ENCODE measurements at regions not wholly inside any gene's neighbourhood (a gene's known extent, or its start where the extent isn't known, plus 50 kb on each side); places are given as distances from the start of the nearest gene placed in this dataset.

- H3K36me3 Mint-ChIP-seq = no peaks in the 10 kb centered on the region
- H3K27me3 Mint-ChIP-seq = no peaks in the 10 kb centered on the region
These were observed 424.8 kb downstream of the TLE1 start for GRCh38 chr9:81264516-81264915.

GRCh38 chr9:81259896-81260295 lies 429.5 kb downstream of the TLE1 start:
- Mint-ChIP-seq H3K27me3 (no peaks in the 10 kb centered on the region), H3K9me3 (peaks cover 5% of the 10 kb centered on the region), H3K4me1 (no peaks in the 10 kb centered on the region), H3K36me3 (no peaks in the 10 kb centered on the region), H3K27ac (no peak overlapping the region), H3K4me3 (no peak overlapping the region)
- ATAC-seq = no peak

More at GRCh38 chr9:81264516-81264915, 424.8 kb downstream of the TLE1 start:
- no peak overlapping the region for H3K27ac Mint-ChIP-seq
- ATAC-seq = no peak
- no peaks in the 10 kb centered on the region for H3K4me1 Mint-ChIP-seq
- H3K4me3 Mint-ChIP-seq = no peak overlapping the region
- peaks cover 5% of the 10 kb centered on the region for H3K9me3 Mint-ChIP-seq

- Mint-ChIP-seq H3K27me3 (no peaks in the 10 kb centered on the region), H3K4me1 (no peaks in the 10 kb centered on the region)
- ATAC-seq = no peak
These were observed 433.0 kb downstream of the TLE1 start for GRCh38 chr9:81256368-81256767.

GRCh38 chr9:81250606-81251005 lies 438.7 kb downstream of the TLE1 start:
- Mint-ChIP-seq H3K36me3 (no peaks in the 10 kb centered on the region), H3K4me1 (no peaks in the 10 kb centered on the region), H3K27me3 (no peaks in the 10 kb centered on the region), H3K4me3 (no peak overlapping the region), H3K9me3 (no peaks in the 10 kb centered on the region), H3K27ac (no peak overlapping the region)
- no peak for ATAC-seq

More at GRCh38 chr9:81256368-81256767, 433.0 kb downstream of the TLE1 start:
- H3K9me3 Mint-ChIP-seq = peaks cover 3% of the 10 kb centered on the region
- no peak overlapping the region for H3K4me3 Mint-ChIP-seq
- H3K36me3 Mint-ChIP-seq = no peaks in the 10 kb centered on the region
- H3K27ac Mint-ChIP-seq = no peak overlapping the region

- no peaks in the 10 kb centered on the region for H3K4me1 Mint-ChIP-seq
- no peaks in the 10 kb centered on the region for H3K27me3 Mint-ChIP-seq
- no peaks in the 10 kb centered on the region for H3K9me3 Mint-ChIP-seq
- no peaks in the 10 kb centered on the region for H3K36me3 Mint-ChIP-seq
- H3K27ac Mint-ChIP-seq = no peak overlapping the region
- no peak overlapping the region for H3K4me3 Mint-ChIP-seq
- ATAC-seq = no peak
These were observed 439.3 kb downstream of the TLE1 start for GRCh38 chr9:81250041-81250440.

GRCh38 chr9:81245254-81245956 lies 443.9 kb downstream of the TLE1 start:
- Mint-ChIP-seq H3K36me3 (no peaks in the 10 kb centered on the region), H3K9me3 (no peaks in the 10 kb centered on the region), H3K4me3 (no peak overlapping the region), H3K4me1 (no peaks in the 10 kb centered on the region), H3K27me3 (no peaks in the 10 kb centered on the region), H3K27ac (no peak overlapping the region)
- ATAC-seq = no peak

- ATAC-seq = no peak
- no peaks in the 10 kb centered on the region for H3K36me3 Mint-ChIP-seq
- no peaks in the 10 kb centered on the region for H3K27me3 Mint-ChIP-seq
- H3K4me1 Mint-ChIP-seq = no peaks in the 10 kb centered on the region
- H3K4me3 Mint-ChIP-seq = no peak overlapping the region
- H3K9me3 Mint-ChIP-seq = no peaks in the 10 kb centered on the region
- no peak overlapping the region for H3K27ac Mint-ChIP-seq
These were observed 444.7 kb downstream of the TLE1 start for GRCh38 chr9:81244631-81245030.

DNA sequence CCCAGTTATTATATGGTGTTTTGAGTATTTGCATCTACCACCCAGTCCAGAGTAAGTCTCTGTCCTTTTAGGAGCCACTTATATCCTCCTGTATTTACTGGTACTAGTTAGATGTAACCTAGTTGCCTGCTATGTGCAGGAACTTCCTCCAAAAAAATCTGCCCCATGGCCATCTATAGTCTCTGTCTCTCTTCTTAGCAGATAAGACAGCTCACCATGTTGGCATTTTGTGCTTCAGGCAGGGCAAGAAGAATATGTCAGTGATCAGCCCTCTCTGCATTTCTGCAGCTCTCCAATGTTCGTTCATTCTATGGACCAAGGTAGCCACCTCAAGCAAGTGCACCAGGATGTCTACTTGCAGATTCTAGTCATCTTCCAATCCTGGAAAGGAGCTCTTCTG lies 446.5 kb downstream of the TLE1 start:
- ATAC-seq = no peak
- Mint-ChIP-seq H3K9me3 (no peaks in the 10 kb centered on the region), H3K27me3 (peaks cover 7% of the 10 kb centered on the region), H3K36me3 (no peaks in the 10 kb centered on the region), H3K4me3 (no peak overlapping the region), H3K27ac (no peak overlapping the region), H3K4me1 (no peaks in the 10 kb centered on the region)

GRCh38 chr9:81239388-81239787 lies 450.0 kb downstream of the TLE1 start:
- ATAC-seq = no peak
- no peaks in the 10 kb centered on the region for H3K9me3 Mint-ChIP-seq
- no peaks in the 10 kb centered on the region for H3K36me3 Mint-ChIP-seq
- H3K4me1 Mint-ChIP-seq = no peaks in the 10 kb centered on the region
- no peak overlapping the region for H3K27ac Mint-ChIP-seq
- no peak overlapping the region for H3K4me3 Mint-ChIP-seq
- peaks cover 10% of the 10 kb centered on the region for H3K27me3 Mint-ChIP-seq

GRCh38 chr9:81237565-81238231 lies 451.6 kb downstream of the TLE1 start:
- H3K27me3 Mint-ChIP-seq = peaks cover 10% of the 10 kb centered on the region
- no peaks in the 10 kb centered on the region for H3K36me3 Mint-ChIP-seq
- H3K4me1 Mint-ChIP-seq = no peaks in the 10 kb centered on the region
- no peak overlapping the region for H3K4me3 Mint-ChIP-seq
- no peaks in the 10 kb centered on the region for H3K9me3 Mint-ChIP-seq
- H3K27ac Mint-ChIP-seq = no peak overlapping the region
- no peak for ATAC-seq

DNA sequence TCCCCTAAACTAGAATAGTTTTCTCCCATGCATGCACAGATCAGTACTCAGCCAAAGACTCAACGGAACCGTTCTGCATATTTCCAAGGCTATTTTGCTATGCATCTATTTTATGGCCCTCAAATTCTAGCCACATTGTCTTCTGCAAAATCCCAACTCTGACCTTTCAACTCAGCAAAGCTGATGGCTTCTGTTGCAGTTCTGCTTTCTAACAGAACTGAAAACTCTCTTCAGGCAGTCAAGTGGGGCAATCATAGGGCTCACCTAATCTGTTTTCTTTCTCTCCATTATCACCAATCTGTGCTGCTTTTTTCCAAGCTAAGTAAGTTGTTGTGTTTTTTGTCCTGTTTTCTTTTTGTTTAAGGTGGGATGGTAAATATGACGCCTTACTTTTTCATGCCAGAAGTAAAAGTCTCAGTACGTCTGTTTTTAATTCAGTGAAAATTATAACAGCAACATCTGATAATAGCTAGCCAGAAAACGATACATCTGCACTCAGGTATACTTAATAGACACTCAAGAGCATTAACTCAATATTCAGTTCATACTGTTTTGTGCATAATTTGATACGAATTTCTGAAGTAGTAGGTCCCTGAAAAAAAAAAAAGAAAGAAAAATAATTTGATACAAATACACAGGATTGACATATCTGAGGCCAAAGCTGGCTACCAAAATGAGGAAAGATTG lies 454.3 kb downstream of the TLE1 start:
- no peaks in the 10 kb centered on the region for H3K36me3 Mint-ChIP-seq
- no peak for ATAC-seq

GRCh38 chr9:81231011-81231410 lies 458.3 kb downstream of the TLE1 start:
- H3K36me3 Mint-ChIP-seq = no peaks in the 10 kb centered on the region
- H3K27me3 Mint-ChIP-seq = no peaks in the 10 kb centered on the region
- no peak overlapping the region for H3K4me3 Mint-ChIP-seq
- no peaks in the 10 kb centered on the region for H3K4me1 Mint-ChIP-seq
- no peak for ATAC-seq
- no peak overlapping the region for H3K27ac Mint-ChIP-seq
- H3K9me3 Mint-ChIP-seq = no peaks in the 10 kb centered on the region

More for the DNA sequence above, 454.3 kb downstream of the TLE1 start:
- H3K27me3 Mint-ChIP-seq = peaks cover 10% of the 10 kb centered on the region
- H3K27ac Mint-ChIP-seq = no peak overlapping the region
- H3K4me1 Mint-ChIP-seq = no peaks in the 10 kb centered on the region
- H3K4me3 Mint-ChIP-seq = no peak overlapping the region
- no peaks in the 10 kb centered on the region for H3K9me3 Mint-ChIP-seq

DNA sequence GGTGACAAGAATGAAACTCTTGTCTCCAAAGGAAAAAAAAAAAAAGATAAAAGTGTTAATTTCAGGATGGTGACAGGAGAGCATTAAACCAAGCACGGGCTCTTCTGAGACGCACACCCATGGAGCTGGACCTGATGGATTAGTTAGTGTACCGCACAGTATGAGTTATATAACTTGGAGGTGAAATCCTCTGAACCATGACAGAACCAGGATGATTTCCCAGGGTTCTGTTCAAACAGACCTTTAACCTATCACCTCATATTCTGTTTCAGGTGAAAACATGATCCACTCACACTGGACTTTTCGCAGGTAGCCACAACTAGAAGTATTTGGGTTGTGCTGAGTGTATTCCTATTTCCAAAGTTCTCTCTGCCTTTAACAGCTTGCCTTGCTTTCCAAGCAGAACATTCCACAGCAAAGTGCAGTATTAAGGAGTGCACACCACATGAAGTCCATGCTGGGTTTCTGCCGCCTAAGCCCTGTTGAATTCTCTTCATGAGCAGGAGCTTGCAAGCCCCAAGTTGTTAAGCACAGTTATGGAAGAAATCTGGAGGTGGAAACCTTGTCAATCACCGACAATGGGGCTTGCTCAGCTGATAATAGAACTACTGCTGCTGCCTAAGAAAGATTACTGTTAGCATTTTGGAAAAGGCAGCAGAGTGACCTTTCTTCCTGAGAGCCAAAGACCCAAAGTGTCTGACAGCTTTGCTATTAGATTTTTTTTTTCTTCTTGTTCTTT lies 461.7 kb downstream of the TLE1 start:
- no peaks in the 10 kb centered on the region for H3K9me3 Mint-ChIP-seq
- no peak overlapping the region for H3K27ac Mint-ChIP-seq
- no peaks in the 10 kb centered on the region for H3K36me3 Mint-ChIP-seq
- peaks cover 13% of the 10 kb centered on the region for H3K4me1 Mint-ChIP-seq
- no peak overlapping the region for H3K4me3 Mint-ChIP-seq
- H3K27me3 Mint-ChIP-seq = no peaks in the 10 kb centered on the region
- peak; percentile 45 for ATAC-seq

DNA sequence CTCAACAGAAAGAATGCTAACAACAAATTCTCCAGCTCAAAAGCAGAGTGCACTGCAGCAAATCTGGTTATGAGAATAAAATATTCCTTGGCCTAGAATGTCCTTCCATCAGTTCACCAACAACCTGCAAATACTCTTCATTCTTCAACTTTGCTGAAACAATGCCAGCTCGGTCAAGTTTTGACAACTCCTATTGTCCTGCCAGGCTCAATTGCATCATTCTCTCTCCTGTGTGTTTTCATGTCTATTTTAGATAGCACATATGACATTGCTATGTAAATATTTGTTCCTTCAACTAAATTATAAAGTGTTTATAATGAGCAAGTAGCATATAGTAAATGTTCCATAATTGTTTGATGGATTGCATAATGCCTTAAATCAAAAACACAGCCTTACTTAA lies 463.8 kb downstream of the TLE1 start:
- no peaks in the 10 kb centered on the region for H3K36me3 Mint-ChIP-seq
- no peaks in the 10 kb centered on the region for H3K27me3 Mint-ChIP-seq
- H3K4me3 Mint-ChIP-seq = no peak overlapping the region
- H3K9me3 Mint-ChIP-seq = no peaks in the 10 kb centered on the region
- no peak for ATAC-seq
- peaks cover 13% of the 10 kb centered on the region for H3K4me1 Mint-ChIP-seq
- no peak overlapping the region for H3K27ac Mint-ChIP-seq
